Panc1 (cell line): ENCODE measurements at regions not wholly inside any gene's neighbourhood (a gene's known extent, or its start where the extent isn't known, plus 50 kb on each side); places are given as distances from the start of the nearest gene placed in this dataset.

ENCODE experiments used
- ATAC-seq: fragments of 200-7000 bp; cut with Tn5 transposase; 2 replicates; pipeline ENCODE4 v1.9.1; 2020; ENCODE audit warnings: mild to moderate bottlenecking, moderate library complexity
- BruUV-seq: library from RNA; stranded (reverse); fragments of 400-500 nt; replicated peaks from 2 replicates; lab custom pipeline; 2021; lab: Mats Ljungman, UMichigan
- CTCF ChIA-PET: fragments of 300-600 bp; sonication (Branson Sonifier 250); formaldehyde crosslinking; loops from one replicate; lab custom pipeline; 2022; ENCODE audit warnings: antibody characterized with exemption; lab: Charles Lee
- POLR2A ChIA-PET: fragments of 300-600 bp; sonication (Branson Sonifier 250); formaldehyde crosslinking; loops from one replicate; lab custom pipeline; 2022; ENCODE audit warnings: antibody characterized with exemption; lab: Charles Lee
- DNase-seq: peaks from one replicate; pipeline ENCODE4 v3.0.0-alpha.2; 2010; ENCODE audit warnings: low read depth, low spot score
- H3K27ac ChIP-seq: 2 replicates; pipeline ENCODE4 v1.5.1; 2011; ENCODE audit warnings: mild to moderate bottlenecking, low read length, inconsistent platforms
- H3K27me3 ChIP-seq: fragments of 200-500 bp; sonication (Bioruptor generic); 2 replicates; pipeline ENCODE4 v1.6.0; 2014; ENCODE audit warnings: low read length, inconsistent platforms; ENCODE audit not compliant: control insufficient read depth, insufficient read depth
- H3K36me3 ChIP-seq: fragments of 200-500 bp; sonication (Bioruptor generic); 2 replicates; pipeline ENCODE4 v1.5.1; 2014; ENCODE audit warnings: inconsistent platforms, mild to moderate bottlenecking, low read length, moderate library complexity; ENCODE audit not compliant: control insufficient read depth, insufficient read depth
- H3K4me1 ChIP-seq: 2 replicates; pipeline ENCODE4 v1.5.1; 2011; ENCODE audit warnings: inconsistent platforms, mild to moderate bottlenecking, low read length, moderate library complexity; ENCODE audit not compliant: control insufficient read depth, insufficient read depth
- H3K4me3 ChIP-seq, 2 experiments: 2 replicates each; pipeline ENCODE4 v1.5.1; 2011 to 2012; ENCODE audit warnings: low read depth in 2 of 2, low read length in 2 of 2, mild to moderate bottlenecking in 2 of 2, inconsistent platforms in 1 of 2, moderate library complexity in 1 of 2
- H3K9me3 ChIP-seq: fragments of 200-500 bp; sonication (Bioruptor generic); 2 replicates; pipeline ENCODE4 v1.5.1; 2014; ENCODE audit warnings: low read depth, mild to moderate bottlenecking, inconsistent platforms, low read length, moderate library complexity; ENCODE audit not compliant: control insufficient read depth, insufficient read depth
- CTCF ChIP-seq: fragments of 450-650 bp; IDR thresholded peaks from 2 replicates; pipeline ENCODE4 v1.5.1; 2017; ENCODE audit warnings: mild to moderate bottlenecking
- POLR2AphosphoS5 ChIP-seq: IDR thresholded peaks from 2 replicates; pipeline ENCODE4 v1.6.1; 2012; ENCODE audit warnings: mild to moderate bottlenecking, low read depth, low read length, moderate library complexity
- REST ChIP-seq, 2 experiments: IDR thresholded peaks; 2 replicates each; pipeline ENCODE4 v1.6.1; 2011 to 2012; ENCODE audit warnings: low read depth in 2 of 2, control low read depth in 1 of 2, low read length in 1 of 2, mild to moderate bottlenecking in 1 of 2, moderate library complexity in 1 of 2; ENCODE audit not compliant: insufficient read depth in 1 of 2
- SIN3A ChIP-seq: IDR thresholded peaks from 2 replicates; pipeline ENCODE4 v1.6.1; 2012; ENCODE audit warnings: low read depth, mild to moderate bottlenecking, low read length, moderate library complexity, borderline replicate concordance; ENCODE audit not compliant: insufficient read depth
- TCF7L2 ChIP-seq: IDR thresholded peaks from 2 replicates; pipeline ENCODE4 v1.6.1; 2011; ENCODE audit warnings: mild to moderate bottlenecking, low read depth, low read length, inconsistent platforms
- in situ Hi-C: cut with HindIII; loops from 2 replicates; pipeline ENCODE4 v1.10.0; 2016; ENCODE audit warnings: low sequenced_read_pairs, low pct_unique_long_range_greater_than_20kb
- intact Hi-C: fragments of 100-400 bp; cut with micrococcal nuclease; formaldehyde crosslinking; loops from one replicate; pipeline ENCODE4 v1.10.0; 2022; ENCODE audit not compliant: unreplicated experiment

- in situ Hi-C loops = no loop called here
These were observed 206.3 kb downstream of the SLITRK5 start for GRCh38 chr13:87877477-87877876.

GRCh38 chr13:87878706-87879105, 207.5 kb downstream of the SLITRK5 start:
- no peak overlapping the region for H3K27ac ChIP-seq
- DNase-seq = no peak
- no peaks in the 10 kb centered on the region for H3K36me3 ChIP-seq
- no peak for ATAC-seq
- no peaks in the 10 kb centered on the region for H3K9me3 ChIP-seq
- H3K4me3 ChIP-seq = no peak overlapping the region
- no TSS peak for BruUV-seq
- intact Hi-C loops (no loop called here), in situ Hi-C loops (no loop called here)
- no peaks in the 10 kb centered on the region for H3K27me3 ChIP-seq
- ChIA-PET POLR2A (no interaction called here), CTCF (no interaction called here)
- TF ChIP-seq CTCF (no peak), REST (IDR thresholded peaks at IDR 0.05; ENCODE audit: insufficient read depth in 1 of 2, low read depth in 2 of 2, low read length in 1 of 2) (no peak), SIN3A (no peak), POLR2AphosphoS5 (no peak), TCF7L2 (no peak)
- no peaks in the 10 kb centered on the region for H3K4me1 ChIP-seq

More at GRCh38 chr13:87877477-87877876, 206.3 kb downstream of the SLITRK5 start:
- DNase-seq (no peak), ATAC-seq (no peak)
- Histone ChIP-seq H3K9me3 (no peaks in the 10 kb centered on the region), H3K27me3 (no peaks in the 10 kb centered on the region), H3K36me3 (no peaks in the 10 kb centered on the region), H3K4me3 (no peak overlapping the region), H3K4me1 (no peaks in the 10 kb centered on the region), H3K27ac (no peak overlapping the region)
- BruUV-seq = no TSS peak
- TF ChIP-seq CTCF = no peak
- no peak for TF ChIP-seq TCF7L2
- no peak for TF ChIP-seq SIN3A
- no peak for TF ChIP-seq POLR2AphosphoS5
- TF ChIP-seq REST (IDR thresholded peaks at IDR 0.05; ENCODE audit: insufficient read depth in 1 of 2, low read depth in 2 of 2, low read length in 1 of 2) = no peak
- CTCF ChIA-PET = no interaction called here
- POLR2A ChIA-PET = no interaction called here
- intact Hi-C loops = no loop called here
